Liver (tissue), 8 donors: ENCODE measurements at regions not wholly inside any gene's neighbourhood (a gene's known extent, or its start where the extent isn't known, plus 50 kb on each side); places are given as distances from the start of the nearest gene placed in this dataset.

ENCODE experiments used
- DNase-seq: peaks from one replicate; pipeline ENCODE4 v3.0.0-alpha.2; 2017; ENCODE audit warnings: low spot score
- H3K27ac ChIP-seq, 2 donors: one replicate each; pipeline ENCODE4 v1.7.0; 2013; ENCODE audit warnings: inconsistent platforms in 2 of 2, low read length in 2 of 2, control low read depth in 1 of 2, low read depth in 1 of 2, mild to moderate bottlenecking in 1 of 2
- H3K27me3 ChIP-seq, 4 donors: one replicate each; pipeline versions ENCODE4 v1.6.1 to v1.7.0; 2013; ENCODE audit warnings: low read length in 3 of 4, inconsistent platforms in 1 of 4, mild to moderate bottlenecking in 1 of 4, moderate library complexity in 1 of 4; ENCODE audit not compliant: control insufficient read depth in 4 of 4, insufficient read depth in 4 of 4
- H3K36me3 ChIP-seq, 4 donors: one replicate each; pipeline versions ENCODE4 v1.6.1 to v1.7.0; 2013; ENCODE audit warnings: low read length in 3 of 4, mild to moderate bottlenecking in 3 of 4, low read depth in 1 of 4, moderate library complexity in 1 of 4; ENCODE audit not compliant: control insufficient read depth in 4 of 4, insufficient read depth in 3 of 4
- H3K4me1 ChIP-seq, 4 donors: one replicate each; pipeline versions ENCODE4 v1.6.1 to v1.7.0; 2013; ENCODE audit warnings: low read length in 3 of 4, mild to moderate bottlenecking in 3 of 4, moderate library complexity in 1 of 4; ENCODE audit not compliant: control insufficient read depth in 4 of 4, insufficient read depth in 4 of 4
- H3K4me3 ChIP-seq, 3 donors: one replicate each; pipeline versions ENCODE4 v1.6.1 to v1.7.0; 2013; ENCODE audit warnings: low read length in 3 of 3, control low read depth in 1 of 3, low read depth in 1 of 3, mild to moderate bottlenecking in 1 of 3
- H3K9ac ChIP-seq, 2 donors: one replicate each; pipeline ENCODE4 v1.7.0; 2013; ENCODE audit warnings: low read length in 2 of 2, mild to moderate bottlenecking in 2 of 2, moderate library complexity in 2 of 2, control low read depth in 1 of 2, low read depth in 1 of 2
- H3K9me3 ChIP-seq, 4 donors: one replicate each; pipeline versions ENCODE4 v1.6.1 to v1.7.0; 2013; ENCODE audit warnings: low read length in 3 of 4; ENCODE audit not compliant: control insufficient read depth in 4 of 4
- EGR1 ChIP-seq, 2 donors: IDR thresholded peaks; 2 replicates each; pipeline ENCODE4 v1.6.1; 2016 to 2018; ENCODE audit warnings: antibody characterized with exemption in 2 of 2, low read depth in 2 of 2
- FOXA1 ChIP-seq: IDR thresholded peaks from 2 replicates; pipeline ENCODE4 v1.6.1; 2016; ENCODE audit warnings: antibody characterized with exemption
- FOXA2 ChIP-seq: IDR thresholded peaks from 2 replicates; pipeline ENCODE4 v1.6.1; 2016; ENCODE audit warnings: antibody characterized with exemption
- GABPA ChIP-seq, 2 donors: IDR thresholded peaks in 1 of 2; conservative IDR thresholded peaks in 1 of 2; 2 replicates each; pipeline ENCODE4 v1.6.1; 2016; ENCODE audit warnings: antibody characterized with exemption in 2 of 2, mild to moderate bottlenecking in 1 of 2, moderate library complexity in 1 of 2
- HNF4A ChIP-seq, 2 donors: conservative IDR thresholded peaks; 2 replicates each; pipeline ENCODE4 v1.6.1; 2016; ENCODE audit warnings: antibody characterized with exemption in 2 of 2, mild to moderate bottlenecking in 2 of 2
- HNF4G ChIP-seq: IDR thresholded peaks from 2 replicates; pipeline ENCODE4 v1.6.1; 2016; ENCODE audit warnings: antibody characterized with exemption
- JUND ChIP-seq, 2 donors: IDR thresholded peaks; 2 replicates each; pipeline ENCODE4 v1.6.1; 2016; ENCODE audit warnings: antibody characterized with exemption in 2 of 2
- NR2F2 ChIP-seq: IDR thresholded peaks from 2 replicates; pipeline ENCODE4 v1.6.1; 2016; ENCODE audit warnings: antibody characterized with exemption
- RAD21 ChIP-seq, 2 donors: IDR thresholded peaks; 2 replicates each; pipeline ENCODE4 v1.6.1; 2016; ENCODE audit warnings: antibody characterized with exemption in 2 of 2, mild to moderate bottlenecking in 2 of 2
- RXRA ChIP-seq, 2 donors: IDR thresholded peaks; 2 replicates each; pipeline ENCODE4 v1.6.1; 2017 to 2018; ENCODE audit warnings: antibody characterized with exemption in 2 of 2, mild to moderate bottlenecking in 1 of 2
- SP1 ChIP-seq: IDR thresholded peaks from 2 replicates; pipeline ENCODE4 v1.6.1; 2018; ENCODE audit warnings: antibody characterized with exemption, mild to moderate bottlenecking
- TAF1 ChIP-seq: conservative IDR thresholded peaks from 2 replicates; pipeline ENCODE4 v1.6.1; 2016; ENCODE audit warnings: antibody characterized with exemption, mild to moderate bottlenecking
- YY1 ChIP-seq: IDR thresholded peaks from 2 replicates; pipeline ENCODE4 v1.6.1; 2016; ENCODE audit warnings: antibody characterized with exemption, mild to moderate bottlenecking
- WGBS: extraction: QIAGEN DNeasy Blood & Tissue Kit; methylation state at CpG from one replicate; pipeline ENCODE4 v1.1.7; 2013; 5-methylcytosine and 5-hydroxymethylcytosine counted together
- TF ChIP-seq, protein P1 (sequence below): IDR thresholded peaks from 2 replicates; pipeline ENCODE4 v1.6.1; 2016; ENCODE audit warnings: antibody characterized with exemption
- TF ChIP-seq, protein P2 (sequence below): IDR thresholded peaks from 2 replicates; pipeline ENCODE4 v1.6.1; 2016; ENCODE audit warnings: antibody characterized with exemption
- TF ChIP-seq, protein P3 (sequence below): IDR thresholded peaks from 2 replicates; pipeline ENCODE4 v1.6.1; 2016; ENCODE audit warnings: antibody characterized with exemption, mild to moderate bottlenecking
- TF ChIP-seq, protein P4 (sequence below): fragments of 150-350 bp; IDR thresholded peaks from 2 replicates; pipeline ENCODE4 v1.5.1; 2017; ENCODE audit warnings: improper control_type of control experiment, low read depth, low read length; ENCODE audit not compliant: missing input control
- TF ChIP-seq, protein P5 (sequence below): IDR thresholded peaks from 2 replicates; pipeline ENCODE4 v1.6.1; 2016; ENCODE audit warnings: antibody characterized with exemption
- donor health status: healthy.
- donor health status: healthy.
- donor health status: healthy.
- donor health status: healthy.
- donor health status: healthy.

DNA sequence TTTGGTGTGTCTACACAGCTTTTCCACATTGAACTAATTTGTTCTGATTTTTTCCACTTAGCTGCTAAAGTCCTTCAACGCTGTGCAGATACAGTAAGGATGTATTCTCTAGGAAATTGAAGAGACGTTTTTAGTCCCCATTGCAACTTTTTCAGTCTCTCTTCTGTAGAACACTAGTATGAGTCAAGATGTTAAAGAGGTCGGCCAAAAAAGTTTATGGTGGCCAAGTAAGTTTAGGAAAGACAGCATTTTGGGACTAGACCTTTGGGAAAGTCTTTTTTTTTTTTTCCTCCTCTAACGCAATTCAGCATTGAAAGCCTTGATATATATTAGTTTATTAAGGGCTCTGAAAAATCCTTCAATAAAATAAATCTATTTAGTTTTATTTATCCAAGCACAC, 243.5 kb upstream of the FBXL7 start:
- Histone ChIP-seq H3K36me3 (no peaks in the 10 kb centered on the region), H3K27me3 (no peaks in the 10 kb centered on the region), H3K4me1 (no peaks in the 10 kb centered on the region), H3K4me3 (no peak overlapping the region), H3K27ac (no peak overlapping the region), H3K9ac (no peak overlapping the region), H3K9me3 (no peaks in the 10 kb centered on the region)
- DNase-seq, result no peak
- 71% methylated on average over 4 of the region's 4 CpGs for WGBS
- no peak for TF ChIP-seq HNF4G
- TF ChIP-seq NR2F2, result no peak
- TF ChIP-seq FOXA2, result no peak
- TF ChIP-seq HNF4A (conservative IDR thresholded peaks at IDR 0.05), result no peak
- no peak for TF ChIP-seq GABPA (IDR thresholded peaks at IDR 0.05 in 1 of 2, conservative IDR thresholded peaks at IDR 0.05 in 1 of 2)
- TF ChIP-seq, protein P1, sequence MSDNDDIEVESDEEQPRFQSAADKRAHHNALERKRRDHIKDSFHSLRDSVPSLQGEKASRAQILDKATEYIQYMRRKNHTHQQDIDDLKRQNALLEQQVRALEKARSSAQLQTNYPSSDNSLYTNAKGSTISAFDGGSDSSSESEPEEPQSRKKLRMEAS, result no peak
- TF ChIP-seq, protein P2, sequence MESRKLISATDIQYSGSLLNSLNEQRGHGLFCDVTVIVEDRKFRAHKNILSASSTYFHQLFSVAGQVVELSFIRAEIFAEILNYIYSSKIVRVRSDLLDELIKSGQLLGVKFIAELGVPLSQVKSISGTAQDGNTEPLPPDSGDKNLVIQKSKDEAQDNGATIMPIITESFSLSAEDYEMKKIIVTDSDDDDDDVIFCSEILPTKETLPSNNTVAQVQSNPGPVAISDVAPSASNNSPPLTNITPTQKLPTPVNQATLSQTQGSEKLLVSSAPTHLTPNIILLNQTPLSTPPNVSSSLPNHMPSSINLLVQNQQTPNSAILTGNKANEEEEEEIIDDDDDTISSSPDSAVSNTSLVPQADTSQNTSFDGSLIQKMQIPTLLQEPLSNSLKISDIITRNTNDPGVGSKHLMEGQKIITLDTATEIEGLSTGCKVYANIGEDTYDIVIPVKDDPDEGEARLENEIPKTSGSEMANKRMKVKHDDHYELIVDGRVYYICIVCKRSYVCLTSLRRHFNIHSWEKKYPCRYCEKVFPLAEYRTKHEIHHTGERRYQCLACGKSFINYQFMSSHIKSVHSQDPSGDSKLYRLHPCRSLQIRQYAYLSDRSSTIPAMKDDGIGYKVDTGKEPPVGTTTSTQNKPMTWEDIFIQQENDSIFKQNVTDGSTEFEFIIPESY, result no peak
- no peak for TF ChIP-seq YY1
- TF ChIP-seq, protein P3, sequence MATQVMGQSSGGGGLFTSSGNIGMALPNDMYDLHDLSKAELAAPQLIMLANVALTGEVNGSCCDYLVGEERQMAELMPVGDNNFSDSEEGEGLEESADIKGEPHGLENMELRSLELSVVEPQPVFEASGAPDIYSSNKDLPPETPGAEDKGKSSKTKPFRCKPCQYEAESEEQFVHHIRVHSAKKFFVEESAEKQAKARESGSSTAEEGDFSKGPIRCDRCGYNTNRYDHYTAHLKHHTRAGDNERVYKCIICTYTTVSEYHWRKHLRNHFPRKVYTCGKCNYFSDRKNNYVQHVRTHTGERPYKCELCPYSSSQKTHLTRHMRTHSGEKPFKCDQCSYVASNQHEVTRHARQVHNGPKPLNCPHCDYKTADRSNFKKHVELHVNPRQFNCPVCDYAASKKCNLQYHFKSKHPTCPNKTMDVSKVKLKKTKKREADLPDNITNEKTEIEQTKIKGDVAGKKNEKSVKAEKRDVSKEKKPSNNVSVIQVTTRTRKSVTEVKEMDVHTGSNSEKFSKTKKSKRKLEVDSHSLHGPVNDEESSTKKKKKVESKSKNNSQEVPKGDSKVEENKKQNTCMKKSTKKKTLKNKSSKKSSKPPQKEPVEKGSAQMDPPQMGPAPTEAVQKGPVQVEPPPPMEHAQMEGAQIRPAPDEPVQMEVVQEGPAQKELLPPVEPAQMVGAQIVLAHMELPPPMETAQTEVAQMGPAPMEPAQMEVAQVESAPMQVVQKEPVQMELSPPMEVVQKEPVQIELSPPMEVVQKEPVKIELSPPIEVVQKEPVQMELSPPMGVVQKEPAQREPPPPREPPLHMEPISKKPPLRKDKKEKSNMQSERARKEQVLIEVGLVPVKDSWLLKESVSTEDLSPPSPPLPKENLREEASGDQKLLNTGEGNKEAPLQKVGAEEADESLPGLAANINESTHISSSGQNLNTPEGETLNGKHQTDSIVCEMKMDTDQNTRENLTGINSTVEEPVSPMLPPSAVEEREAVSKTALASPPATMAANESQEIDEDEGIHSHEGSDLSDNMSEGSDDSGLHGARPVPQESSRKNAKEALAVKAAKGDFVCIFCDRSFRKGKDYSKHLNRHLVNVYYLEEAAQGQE, result no peak
- no peak for TF ChIP-seq EGR1 (IDR thresholded peaks at IDR 0.05; ENCODE audit: low read depth in 2 of 2)
- no peak for TF ChIP-seq SP1
- TF ChIP-seq, protein P4, sequence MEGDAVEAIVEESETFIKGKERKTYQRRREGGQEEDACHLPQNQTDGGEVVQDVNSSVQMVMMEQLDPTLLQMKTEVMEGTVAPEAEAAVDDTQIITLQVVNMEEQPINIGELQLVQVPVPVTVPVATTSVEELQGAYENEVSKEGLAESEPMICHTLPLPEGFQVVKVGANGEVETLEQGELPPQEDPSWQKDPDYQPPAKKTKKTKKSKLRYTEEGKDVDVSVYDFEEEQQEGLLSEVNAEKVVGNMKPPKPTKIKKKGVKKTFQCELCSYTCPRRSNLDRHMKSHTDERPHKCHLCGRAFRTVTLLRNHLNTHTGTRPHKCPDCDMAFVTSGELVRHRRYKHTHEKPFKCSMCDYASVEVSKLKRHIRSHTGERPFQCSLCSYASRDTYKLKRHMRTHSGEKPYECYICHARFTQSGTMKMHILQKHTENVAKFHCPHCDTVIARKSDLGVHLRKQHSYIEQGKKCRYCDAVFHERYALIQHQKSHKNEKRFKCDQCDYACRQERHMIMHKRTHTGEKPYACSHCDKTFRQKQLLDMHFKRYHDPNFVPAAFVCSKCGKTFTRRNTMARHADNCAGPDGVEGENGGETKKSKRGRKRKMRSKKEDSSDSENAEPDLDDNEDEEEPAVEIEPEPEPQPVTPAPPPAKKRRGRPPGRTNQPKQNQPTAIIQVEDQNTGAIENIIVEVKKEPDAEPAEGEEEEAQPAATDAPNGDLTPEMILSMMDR, result no peak
- no peak for TF ChIP-seq TAF1
- TF ChIP-seq JUND (IDR thresholded peaks at IDR 0.05), result no peak
- no peak for TF ChIP-seq FOXA1
- TF ChIP-seq, protein P5, sequence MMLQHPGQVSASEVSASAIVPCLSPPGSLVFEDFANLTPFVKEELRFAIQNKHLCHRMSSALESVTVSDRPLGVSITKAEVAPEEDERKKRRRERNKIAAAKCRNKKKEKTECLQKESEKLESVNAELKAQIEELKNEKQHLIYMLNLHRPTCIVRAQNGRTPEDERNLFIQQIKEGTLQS, result no peak
- TF ChIP-seq RAD21 (IDR thresholded peaks at IDR 0.05), result no peak
- TF ChIP-seq RXRA (IDR thresholded peaks at IDR 0.05), result no peak

DNA sequence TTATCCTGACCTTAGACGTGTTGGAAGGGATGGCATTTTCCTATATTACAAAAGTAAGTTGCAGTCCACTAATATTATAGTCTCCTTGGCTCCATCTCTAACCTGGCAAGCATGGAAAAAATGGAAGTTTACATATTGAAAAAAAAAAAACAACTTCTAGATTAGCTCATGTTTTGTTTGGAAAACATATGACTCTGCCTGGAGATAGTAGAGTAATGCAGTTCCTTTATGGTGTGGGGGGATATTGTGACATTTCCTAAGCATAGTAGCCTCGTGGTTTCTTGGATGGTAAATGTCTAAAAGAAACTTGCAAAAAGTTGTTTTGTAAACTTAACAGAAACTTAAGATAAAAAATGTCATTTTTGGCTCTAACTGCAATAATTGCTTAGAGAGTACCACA, 244.4 kb upstream of the FBXL7 start:
- 33% methylated on average over 2 of the region's 2 CpGs for WGBS
- H3K27ac ChIP-seq, result no peak overlapping the region
- H3K27me3 ChIP-seq, result no peaks in the 10 kb centered on the region
- no peak overlapping the region for H3K4me3 ChIP-seq
- H3K36me3 ChIP-seq, result no peaks in the 10 kb centered on the region
- no peaks in the 10 kb centered on the region for H3K4me1 ChIP-seq
- TF ChIP-seq SP1, result no peak
- no peak overlapping the region for H3K9ac ChIP-seq
- no peaks in the 10 kb centered on the region for H3K9me3 ChIP-seq
- no peak for DNase-seq
